ENCODE measurements at regions not wholly inside any gene's neighbourhood (a gene's known extent, or its start where the extent isn't known, plus 50 kb on each side); places are given as distances from the start of the nearest gene placed in this dataset.

DNA sequence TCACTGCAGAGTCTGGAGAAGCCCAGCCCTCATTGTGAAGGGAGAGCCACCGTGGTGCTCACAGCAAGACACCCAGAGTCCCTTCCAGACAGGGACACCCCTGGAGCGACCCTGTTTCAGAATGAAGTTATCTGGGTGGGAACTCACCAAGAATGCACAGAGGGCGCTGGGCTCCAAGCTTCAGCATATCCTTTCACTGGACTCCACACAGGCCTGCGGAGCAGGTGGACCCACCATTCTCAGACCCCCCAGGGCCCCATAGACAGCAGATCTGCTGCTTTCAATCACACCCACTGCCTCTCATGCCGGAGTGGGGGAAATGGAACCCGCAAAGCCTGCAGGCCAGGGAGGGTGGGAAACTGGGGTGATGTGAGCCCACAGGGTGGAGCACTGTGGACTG is 87.8 kb downstream of the RRM2 start:
- TF ChIP-seq, protein P1, sequence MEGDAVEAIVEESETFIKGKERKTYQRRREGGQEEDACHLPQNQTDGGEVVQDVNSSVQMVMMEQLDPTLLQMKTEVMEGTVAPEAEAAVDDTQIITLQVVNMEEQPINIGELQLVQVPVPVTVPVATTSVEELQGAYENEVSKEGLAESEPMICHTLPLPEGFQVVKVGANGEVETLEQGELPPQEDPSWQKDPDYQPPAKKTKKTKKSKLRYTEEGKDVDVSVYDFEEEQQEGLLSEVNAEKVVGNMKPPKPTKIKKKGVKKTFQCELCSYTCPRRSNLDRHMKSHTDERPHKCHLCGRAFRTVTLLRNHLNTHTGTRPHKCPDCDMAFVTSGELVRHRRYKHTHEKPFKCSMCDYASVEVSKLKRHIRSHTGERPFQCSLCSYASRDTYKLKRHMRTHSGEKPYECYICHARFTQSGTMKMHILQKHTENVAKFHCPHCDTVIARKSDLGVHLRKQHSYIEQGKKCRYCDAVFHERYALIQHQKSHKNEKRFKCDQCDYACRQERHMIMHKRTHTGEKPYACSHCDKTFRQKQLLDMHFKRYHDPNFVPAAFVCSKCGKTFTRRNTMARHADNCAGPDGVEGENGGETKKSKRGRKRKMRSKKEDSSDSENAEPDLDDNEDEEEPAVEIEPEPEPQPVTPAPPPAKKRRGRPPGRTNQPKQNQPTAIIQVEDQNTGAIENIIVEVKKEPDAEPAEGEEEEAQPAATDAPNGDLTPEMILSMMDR (IDR thresholded peaks at IDR 0.05; ENCODE audit: low read depth, low read length) = no peak
- TF ChIP-seq POLR2A (IDR thresholded peaks at IDR 0.05; ENCODE audit: extremely low read depth, insufficient read length) = no peak
- TF ChIP-seq MAX (IDR thresholded peaks at IDR 0.05; ENCODE audit: low read depth, low read length) = no peak
- TF ChIP-seq MYC (IDR thresholded peaks at IDR 0.05; ENCODE audit: low read depth, low read length) = no peak
